HG02759 (cell line): ENCODE measurements at regions not wholly inside any gene's neighbourhood (a gene's known extent, or its start where the extent isn't known, plus 50 kb on each side); places are given as distances from the start of the nearest gene placed in this dataset.
"Not testable (repeated sequence)": the region's sequence is repeated elsewhere in the genome, so short reads cannot be mapped to it uniquely, and the experiment has no call there.

Source experiments
- ATAC-seq: cut with Tn5 transposase; IDR thresholded peaks from one replicate; pipeline ENCODE4 v1.9.1; 2021; ENCODE audit warnings: mild to moderate bottlenecking, moderate library complexity; ENCODE audit not compliant: unreplicated experiment

DNA sequence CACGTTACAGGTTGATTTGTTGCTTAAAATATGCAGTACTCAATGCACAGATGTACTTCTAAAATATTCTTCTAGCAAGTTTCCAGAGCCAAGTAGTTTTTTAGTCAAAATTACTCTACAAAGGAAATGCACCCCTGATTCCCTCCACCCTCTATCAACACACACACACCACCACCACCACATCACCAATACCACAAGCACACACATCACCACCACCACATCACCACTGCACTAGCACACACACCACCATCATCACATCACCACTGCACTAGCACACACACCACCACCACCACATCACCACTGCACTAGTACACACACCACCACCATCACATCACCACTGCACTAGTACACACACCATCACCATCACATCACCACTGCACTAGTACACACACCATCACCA lies 105.2 kb upstream of the FRG1 start:
- ATAC-seq: no peak

DNA sequence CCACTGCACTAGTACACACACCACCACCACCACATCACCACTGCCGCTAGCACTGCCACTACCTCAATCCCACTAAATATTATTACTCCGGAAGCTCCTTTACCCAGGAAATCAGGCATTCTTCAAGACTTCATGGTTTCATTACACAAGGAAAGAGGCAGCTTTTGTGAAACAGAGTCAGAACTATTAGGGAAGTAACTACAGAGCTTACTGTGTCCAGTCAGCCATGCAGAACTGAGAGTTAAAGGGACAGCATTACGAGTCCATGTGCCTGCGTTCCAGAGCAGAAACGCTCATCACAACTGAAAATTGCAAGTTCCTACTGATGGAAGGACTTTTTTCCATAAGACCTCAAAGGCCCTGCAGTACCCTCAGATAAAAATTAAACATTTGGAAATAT lies 103.2 kb upstream of the FRG1 start:
- ATAC-seq: no peak

DNA sequence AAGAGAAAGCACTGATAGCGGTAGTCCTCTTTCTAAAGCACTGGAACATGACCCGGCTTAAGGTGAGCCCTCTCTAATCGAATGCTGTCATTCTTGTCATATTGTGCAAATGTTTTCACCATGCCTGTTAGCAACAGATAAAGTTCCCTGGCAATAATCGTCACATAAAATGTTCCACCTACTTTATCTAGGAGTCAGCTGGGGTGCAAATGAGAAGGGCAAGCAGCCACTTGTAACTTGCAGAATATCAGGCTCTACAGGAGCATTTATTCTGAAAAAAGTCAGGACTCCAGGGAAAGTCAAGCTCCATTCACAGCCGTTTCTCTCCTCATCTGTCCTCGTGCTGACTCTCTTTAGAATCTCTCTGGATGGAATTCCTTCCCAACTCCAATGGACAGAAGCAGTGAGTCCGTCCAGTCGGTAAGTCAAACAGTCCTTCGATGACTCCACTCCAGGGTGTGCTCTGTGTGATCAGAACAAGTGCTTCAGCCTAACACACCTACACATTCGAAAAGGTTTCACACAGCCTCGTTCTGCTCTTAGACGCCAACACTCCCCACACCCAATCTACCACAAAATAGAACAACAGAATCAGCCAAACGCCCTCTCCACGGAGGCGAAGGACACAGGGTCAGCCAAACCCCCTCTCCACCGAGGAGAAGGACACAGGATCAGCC lies 101.7 kb upstream of the FRG1 start:
- no peak for ATAC-seq

DNA sequence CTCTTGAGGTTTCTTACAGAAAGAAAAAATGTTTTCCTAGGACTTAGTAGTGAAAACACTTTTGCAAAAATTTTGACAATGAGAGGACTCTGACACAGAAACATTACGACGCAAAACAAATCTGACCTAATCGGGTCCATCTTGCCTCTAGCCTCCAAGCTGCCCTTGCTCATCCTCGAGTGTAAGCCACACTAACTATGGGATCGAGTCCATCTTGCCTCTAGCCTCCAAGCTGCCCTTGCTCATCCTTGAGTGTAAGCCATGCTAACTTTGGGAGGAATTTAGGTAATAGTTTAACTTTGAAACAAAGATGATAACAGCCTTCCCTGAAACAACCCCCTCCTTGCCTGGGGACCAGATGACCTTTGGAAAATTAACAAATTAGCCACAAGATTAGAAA lies 100.3 kb upstream of the FRG1 start:
- ATAC-seq: no peak

DNA sequence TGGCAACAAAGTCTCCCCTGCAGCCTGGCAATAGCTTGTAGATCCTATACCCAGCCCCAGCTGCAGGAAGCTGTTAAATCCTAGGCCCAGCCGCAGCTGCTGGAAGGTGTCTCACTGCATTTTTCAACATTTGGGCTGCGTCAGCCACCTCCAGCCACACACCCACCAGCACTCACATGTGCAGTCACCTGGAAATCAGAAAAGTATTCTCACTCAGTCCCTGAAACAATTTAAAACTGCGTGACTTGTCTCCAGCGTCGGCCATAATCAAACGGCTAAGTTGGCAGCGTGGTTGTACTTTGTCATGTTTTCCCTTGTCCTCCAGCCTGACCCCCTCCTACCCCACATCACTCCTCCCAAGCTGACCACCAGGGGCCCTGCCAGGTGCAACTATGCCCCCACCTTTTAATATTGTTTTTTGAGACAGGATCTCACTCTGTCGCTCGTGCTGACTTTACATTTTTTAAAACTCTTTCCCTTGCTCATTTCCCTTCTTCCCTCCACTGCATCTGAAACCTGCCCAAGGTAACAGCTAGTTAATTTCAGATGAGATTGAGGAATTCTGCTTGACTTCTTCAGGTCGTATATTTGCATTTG lies 97.2 kb upstream of the FRG1 start:
- no peak for ATAC-seq

DNA sequence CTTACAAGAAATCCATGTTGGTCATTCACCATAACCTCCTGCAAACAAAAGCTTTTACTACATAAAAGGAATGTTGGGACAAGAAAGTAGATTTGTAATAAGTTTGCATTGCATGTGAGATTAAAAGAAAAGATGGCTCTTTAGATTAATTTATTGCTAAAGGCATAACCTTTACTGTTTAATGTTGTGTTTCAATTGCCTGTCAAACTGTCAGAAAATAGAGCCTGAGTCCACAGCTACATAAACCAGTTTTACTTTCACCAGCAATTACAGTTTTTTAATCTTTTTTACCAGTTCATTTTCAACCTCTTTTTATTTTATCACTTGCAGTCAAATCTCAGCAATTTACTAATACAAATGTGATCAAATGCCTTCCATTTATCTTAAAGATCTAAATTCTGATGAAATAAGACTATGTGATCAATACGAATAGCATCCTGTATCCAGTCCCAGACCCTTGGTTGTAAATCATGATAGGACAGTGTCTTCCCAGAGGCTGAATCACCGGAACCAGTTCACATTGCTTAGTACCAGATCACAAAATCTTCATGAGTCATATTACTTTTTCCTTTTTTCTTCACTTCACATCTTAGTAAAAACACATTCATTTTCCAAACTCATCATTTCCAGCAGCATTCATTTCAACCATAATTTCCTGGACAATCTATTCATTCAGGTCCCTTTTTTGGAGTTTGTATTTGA lies 95.4 kb upstream of the FRG1 start:
- no peak for ATAC-seq

DNA sequence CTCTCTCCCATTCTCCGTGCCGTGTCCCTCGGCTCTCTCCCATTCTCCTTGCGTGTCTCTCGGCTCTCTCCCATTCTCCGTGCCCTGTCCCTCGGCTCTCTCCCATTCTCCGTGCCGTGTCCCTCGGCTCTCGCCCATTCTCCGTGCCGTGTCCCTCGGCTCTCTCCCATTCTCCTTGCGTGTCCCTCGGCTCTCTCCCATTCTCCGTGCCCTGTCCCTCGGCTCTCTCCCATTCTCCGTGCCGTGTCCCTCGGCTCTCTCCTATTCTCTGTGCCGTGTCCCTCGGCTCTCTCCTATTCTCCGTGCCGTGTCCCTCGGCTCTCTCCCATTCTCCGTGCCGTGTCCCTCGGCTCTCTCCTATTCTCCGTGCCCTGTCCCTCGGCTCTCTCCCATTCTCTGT lies 94.6 kb upstream of the FRG1 start:
- ATAC-seq: not testable (repeated sequence)

DNA sequence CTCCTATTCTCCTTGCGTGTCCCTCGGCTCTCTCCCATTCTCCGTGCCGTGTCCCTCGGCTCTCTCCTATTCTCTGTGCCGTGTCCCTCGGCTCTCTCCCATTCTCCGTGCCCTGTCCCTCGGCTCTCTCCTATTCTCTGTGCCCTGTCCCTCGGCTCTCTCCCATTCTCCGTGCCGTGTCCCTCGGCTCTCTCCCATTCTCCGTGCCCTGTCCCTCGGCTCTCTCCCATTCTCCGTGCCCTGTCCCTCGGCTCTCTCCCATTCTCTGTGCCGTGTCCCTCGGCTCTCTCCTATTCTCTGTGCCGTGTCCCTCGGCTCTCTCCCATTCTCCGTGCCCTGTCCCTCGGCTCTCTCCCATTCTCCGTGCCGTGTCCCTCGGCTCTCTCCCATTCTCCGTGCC lies 94.1 kb upstream of the FRG1 start:
- ATAC-seq: not testable (repeated sequence)

DNA sequence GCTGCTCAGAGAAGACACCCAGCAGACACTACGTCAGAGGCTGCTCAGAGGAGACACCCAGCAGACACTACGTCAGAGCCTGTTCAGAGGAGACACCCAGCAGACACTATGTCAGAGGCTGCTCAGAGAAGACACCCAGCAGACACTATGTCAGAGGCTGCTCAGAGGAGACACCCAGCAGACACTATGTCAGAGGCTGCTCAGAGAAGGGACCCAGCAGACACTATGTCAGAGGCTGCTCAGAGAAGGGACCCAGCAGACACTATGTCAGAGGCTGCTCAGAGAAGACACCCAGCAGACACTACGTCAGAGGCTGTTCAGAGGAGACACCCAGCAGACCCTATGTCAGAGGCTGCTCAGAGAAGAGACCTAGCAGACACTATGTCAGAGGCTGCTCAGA lies 92.0 kb upstream of the FRG1 start:
- not testable (repeated sequence) for ATAC-seq

DNA sequence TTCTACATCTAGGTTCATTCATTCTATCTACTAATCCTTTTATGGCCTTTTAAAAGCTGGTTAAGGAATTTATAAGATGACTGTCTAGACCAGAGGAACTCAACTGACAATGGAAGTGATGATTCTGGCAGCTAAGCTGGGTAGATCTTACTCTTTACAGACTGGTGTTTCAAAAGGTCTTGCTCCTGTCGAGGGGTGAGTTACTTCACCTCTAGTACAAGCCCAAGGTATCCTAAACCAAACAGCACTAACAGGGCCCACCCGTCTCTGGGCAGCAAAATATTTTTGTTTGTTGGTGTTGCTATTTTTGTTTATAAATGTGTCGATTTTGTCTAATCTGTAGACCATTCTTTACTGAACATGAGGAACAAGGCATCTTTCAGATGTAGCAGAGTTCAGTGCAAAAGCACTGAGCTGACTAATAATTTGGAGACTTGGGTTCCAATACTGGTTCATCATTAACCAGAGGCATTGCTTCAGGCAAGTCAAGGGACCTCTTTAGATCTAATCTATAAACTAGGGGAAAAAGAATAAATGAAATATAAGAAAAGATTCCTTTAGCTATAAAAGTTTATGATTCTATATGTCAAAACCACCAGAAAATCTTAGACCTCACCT lies 90.3 kb upstream of the FRG1 start:
- peak; percentile 88 for ATAC-seq

DNA sequence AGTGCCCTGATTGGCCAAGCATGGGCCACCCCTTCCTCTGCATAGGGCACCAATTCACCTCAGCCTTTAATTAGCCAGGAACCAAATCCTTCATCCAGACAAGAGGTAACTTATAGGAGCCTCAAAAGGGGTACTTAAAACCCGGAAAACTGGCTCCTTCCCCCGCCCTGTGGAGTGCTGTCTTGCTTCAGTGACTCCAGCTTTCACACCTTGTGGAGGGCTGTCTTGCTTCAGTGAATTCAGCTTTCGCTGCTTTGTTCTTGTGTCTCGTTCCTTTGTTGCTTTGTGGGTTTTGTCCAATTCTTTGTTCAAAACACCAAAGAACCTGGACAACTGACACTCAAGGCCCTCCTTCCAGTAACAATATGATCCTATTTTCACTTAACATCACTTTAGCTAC lies 82.2 kb upstream of the FRG1 start:
- peak; percentile 57 for ATAC-seq

DNA sequence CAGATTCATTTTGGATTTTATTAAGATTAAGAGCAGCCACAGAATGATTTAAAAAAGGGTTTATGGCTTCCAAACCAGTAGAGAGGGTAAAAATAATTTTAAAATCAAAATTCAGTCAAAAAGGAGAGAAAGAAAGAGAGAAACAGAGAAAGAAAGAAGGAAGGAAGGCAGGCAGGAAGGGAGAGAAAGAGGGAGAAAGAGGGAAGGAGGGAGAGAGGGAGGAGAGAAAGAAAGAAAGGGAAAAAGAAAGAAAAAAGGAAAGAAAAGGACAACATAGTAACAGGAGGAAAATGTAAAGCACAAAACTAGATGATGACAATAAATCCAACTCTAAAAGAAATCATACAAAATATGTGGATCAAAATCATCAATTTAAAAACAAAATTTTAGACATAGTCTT lies 79.6 kb upstream of the FRG1 start:
- ATAC-seq: no peak

DNA sequence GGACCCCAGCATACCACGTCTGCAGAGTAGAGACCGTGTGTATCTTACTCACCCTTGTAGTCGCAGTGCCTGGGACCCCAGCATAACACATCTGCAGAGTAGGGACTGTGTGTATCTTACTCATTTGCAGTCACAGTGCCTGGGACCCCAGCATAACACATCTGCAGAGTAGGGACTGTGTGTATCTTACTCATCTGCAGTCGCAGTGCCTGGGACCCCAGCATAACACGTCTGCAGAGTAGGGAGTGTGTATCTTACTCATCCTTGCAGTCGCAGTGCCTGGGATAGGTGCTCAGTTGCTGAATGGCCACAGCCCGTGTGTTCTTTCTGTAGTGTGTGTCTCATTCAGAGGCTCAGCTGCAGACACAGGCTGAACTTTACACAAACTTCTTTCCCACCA lies 71.4 kb upstream of the FRG1 start:
- no peak for ATAC-seq

DNA sequence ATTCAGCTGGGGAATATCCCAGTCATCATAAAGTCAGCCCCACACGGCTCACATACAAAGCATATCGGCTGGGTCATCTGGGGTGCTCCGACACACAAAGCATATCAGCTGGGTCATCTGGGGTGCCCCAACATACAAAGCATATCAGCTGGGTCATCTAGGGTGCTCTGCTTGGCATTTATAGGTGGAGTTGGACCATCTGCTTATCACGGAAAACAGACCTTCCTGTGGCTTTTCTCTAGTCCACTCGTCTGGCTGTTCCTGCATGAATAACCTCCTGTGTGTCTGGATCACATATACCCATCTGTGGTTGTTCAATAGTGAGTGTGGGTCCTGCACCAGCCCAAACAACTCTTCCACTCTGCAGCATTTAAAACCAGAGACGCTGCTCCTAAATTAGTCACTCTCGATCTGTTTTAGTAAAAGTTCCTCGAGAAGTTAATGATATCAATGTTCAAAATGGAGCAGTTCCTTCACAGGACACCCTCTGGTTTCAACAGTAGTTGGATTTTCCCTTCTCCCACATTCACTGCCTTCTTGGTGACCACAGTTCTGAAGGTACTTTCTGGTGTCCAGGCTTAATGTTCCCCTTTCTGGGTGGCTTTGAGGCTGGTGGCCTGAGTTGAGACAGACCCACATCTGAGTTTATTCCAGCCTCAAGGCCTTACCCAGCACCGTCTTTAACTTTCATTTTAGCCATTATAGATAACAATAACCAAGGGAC lies 70.0 kb upstream of the FRG1 start:
- no peak for ATAC-seq

DNA sequence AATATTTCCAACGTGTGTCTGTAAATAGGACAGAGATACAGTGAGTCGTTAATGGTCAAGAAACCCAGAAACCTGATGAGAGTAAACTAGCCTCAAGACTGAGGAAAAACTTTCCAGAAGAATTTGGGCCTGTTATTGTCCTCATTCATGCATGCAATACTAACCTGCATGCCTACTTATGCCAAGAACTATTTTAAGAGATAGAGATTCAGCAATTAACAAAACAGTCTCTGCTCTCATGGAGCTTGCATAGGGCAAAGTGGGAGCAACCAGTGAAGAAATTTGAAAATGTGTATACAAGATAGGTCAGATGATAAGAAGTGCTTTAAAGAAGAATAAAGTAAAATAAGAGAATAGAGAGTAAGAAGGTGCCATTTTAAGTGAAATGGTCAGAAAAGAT lies 66.1 kb upstream of the FRG1 start:
- no peak for ATAC-seq

DNA sequence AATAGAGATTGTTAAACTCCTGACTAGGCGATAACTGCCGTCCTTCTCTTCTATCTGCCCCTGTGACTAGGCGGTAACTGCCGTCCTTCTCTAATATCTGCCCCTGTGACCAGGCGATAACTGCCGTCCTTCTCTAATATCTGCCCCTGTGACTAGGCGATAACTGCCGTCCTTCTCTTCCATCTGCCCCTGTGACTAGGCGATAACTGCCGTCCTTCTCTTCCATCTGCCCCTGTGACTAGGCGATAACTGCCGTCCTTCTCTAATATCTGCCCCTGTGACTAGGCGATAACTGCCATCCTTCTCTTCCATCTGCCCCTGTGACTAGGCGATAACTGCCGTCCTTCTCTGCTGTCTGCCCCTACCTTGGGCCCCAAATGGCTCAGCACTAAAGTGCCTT lies 59.5 kb upstream of the FRG1 start:
- not testable (repeated sequence) for ATAC-seq

DNA sequence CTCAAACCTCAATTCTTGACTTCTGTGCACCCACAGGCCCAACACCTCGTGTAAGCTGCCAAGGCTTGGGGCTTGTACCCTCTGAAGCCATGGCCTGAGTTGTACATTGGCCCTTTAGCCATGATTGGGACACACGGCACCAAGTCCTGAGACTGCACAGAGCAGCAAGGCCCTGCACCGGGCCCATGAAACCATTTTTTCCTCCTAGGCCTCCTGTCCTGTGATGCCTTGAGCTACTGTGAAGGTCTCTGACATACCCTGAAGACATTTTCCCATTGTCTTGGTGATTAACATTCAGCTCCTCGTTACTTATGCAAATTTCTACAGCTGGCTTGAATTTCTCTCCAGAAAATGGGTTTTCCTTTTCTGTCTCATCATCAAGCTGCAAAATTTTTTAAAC lies 52.3 kb upstream of the FRG1 start:
- not testable (repeated sequence) for ATAC-seq
